Duodenal mucosa (tissue), 2 donors: ENCODE measurements at regions not wholly inside any gene's neighbourhood (a gene's known extent, or its start where the extent isn't known, plus 50 kb on each side); places are given as distances from the start of the nearest gene placed in this dataset.

Source experiments
- H3K27ac ChIP-seq: one replicate; pipeline ENCODE4 v1.7.0; 2013; ENCODE audit warnings: low read depth, low read length
- H3K27me3 ChIP-seq, 2 donors: one replicate each; pipeline ENCODE4 v1.7.0; 2013; ENCODE audit warnings: low read length in 2 of 2, control low read depth in 1 of 2; ENCODE audit not compliant: insufficient read depth in 2 of 2, control insufficient read depth in 1 of 2
- H3K36me3 ChIP-seq, 2 donors: one replicate each; pipeline ENCODE4 v1.7.0; 2013; ENCODE audit warnings: low read length in 2 of 2, control low read depth in 1 of 2; ENCODE audit not compliant: insufficient read depth in 2 of 2, control insufficient read depth in 1 of 2
- H3K4me1 ChIP-seq, 2 donors: one replicate each; pipeline ENCODE4 v1.7.0; 2013; ENCODE audit warnings: low read length in 2 of 2, control low read depth in 1 of 2; ENCODE audit not compliant: insufficient read depth in 2 of 2, control insufficient read depth in 1 of 2
- H3K4me3 ChIP-seq, 2 donors: one replicate each; pipeline ENCODE4 v1.7.0; 2013; ENCODE audit warnings: low read length in 2 of 2, low read depth in 1 of 2
- H3K9ac ChIP-seq, 2 donors: one replicate each; pipeline ENCODE4 v1.7.0; 2013; ENCODE audit warnings: low read length in 2 of 2, low read depth in 1 of 2
- H3K9me3 ChIP-seq, 2 donors: one replicate each; pipeline ENCODE4 v1.7.0; 2013; ENCODE audit warnings: low read length in 2 of 2, control low read depth in 1 of 2; ENCODE audit not compliant: control insufficient read depth in 1 of 2

DNA sequence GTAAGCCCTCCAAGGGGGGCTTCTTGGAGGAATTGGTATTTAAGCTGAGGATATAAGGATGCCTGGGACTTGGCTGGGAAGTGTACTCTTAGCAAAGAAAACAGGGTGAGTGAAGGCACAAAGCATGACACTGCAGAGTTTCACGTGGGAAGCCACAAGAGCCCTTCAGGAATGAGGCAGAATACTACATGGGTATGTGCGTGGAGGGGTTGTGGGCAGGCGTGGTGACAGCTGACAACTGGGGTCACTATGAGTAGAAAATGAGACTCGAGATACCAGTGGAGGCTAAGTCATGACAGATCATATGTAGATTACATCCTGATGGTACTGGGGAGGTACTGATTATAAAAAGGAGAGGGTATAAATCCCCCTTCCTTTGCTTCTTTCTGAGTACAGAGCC lies 78.1 kb upstream of the XYLT1 start:
- Histone ChIP-seq H3K27ac (no peak overlapping the region), H3K4me3 (no peak overlapping the region), H3K4me1 (no peaks in the 10 kb centered on the region), H3K9me3 (no peaks in the 10 kb centered on the region), H3K27me3 (no peaks in the 10 kb centered on the region), H3K36me3 (no peaks in the 10 kb centered on the region), H3K9ac (no peak overlapping the region)

DNA sequence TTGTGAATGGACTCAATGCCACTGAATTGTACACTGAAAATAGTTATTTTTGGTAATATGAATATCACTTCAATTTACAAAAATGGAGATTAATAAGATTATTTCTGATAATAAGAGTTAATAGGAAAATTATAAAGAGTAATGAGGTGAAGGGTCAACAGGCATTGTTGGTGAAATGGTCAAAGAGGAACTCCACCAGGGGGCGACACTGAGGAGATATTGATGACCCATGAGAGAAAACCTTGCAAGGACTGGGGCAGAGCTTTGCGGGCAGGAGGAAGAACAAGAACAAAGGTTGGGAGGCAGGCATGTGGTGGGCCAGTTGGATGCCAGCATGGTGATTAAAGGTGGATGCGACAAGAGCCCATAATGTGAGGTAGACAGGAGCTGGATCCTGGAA lies 74.0 kb upstream of the XYLT1 start:
- H3K9ac ChIP-seq = no peak overlapping the region
- no peaks in the 10 kb centered on the region for H3K27me3 ChIP-seq
- H3K4me3 ChIP-seq = no peak overlapping the region
- H3K36me3 ChIP-seq = no peaks in the 10 kb centered on the region
- no peaks in the 10 kb centered on the region for H3K4me1 ChIP-seq
- H3K27ac ChIP-seq = no peak overlapping the region
- H3K9me3 ChIP-seq = no peaks in the 10 kb centered on the region

DNA sequence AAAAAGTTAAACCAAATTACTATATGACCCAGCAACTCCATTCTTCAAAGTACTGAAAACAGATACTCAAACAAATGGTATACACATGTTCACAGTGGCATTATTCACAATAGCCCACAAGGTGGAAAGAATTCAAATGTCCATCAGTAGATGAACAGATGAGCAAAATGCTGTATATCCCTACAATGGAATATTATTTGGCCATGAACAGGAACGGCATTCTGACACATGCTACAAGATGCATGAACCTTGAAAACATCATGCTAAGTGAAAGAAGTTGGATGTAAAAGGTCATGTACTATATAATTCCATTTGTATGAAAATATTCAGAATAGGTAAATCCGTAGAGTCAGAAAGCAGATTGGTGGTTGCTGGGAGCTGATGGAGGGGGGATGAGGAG lies 73.5 kb upstream of the XYLT1 start:
- Histone ChIP-seq H3K27me3 (no peaks in the 10 kb centered on the region), H3K4me3 (no peak overlapping the region), H3K9me3 (no peaks in the 10 kb centered on the region), H3K9ac (no peak overlapping the region), H3K4me1 (no peaks in the 10 kb centered on the region), H3K27ac (no peak overlapping the region), H3K36me3 (no peaks in the 10 kb centered on the region)

DNA sequence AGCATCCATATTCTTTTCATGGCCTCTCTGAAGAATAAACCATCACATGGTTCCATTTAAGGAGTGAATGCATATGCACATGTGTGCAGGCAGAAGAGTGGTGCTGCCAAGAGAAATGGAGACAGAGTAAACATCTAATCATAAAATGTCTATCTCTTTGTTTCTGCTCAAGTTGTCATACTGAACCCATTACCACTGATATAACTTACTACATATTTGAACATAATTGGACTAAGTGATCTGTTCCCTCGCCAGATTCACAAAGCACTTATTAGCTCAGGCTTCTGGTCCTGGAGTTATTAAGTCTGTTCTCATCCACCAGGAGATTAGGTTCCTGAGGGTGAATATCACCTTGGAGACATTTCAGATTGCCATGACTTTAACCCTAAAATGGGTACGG lies 72.3 kb upstream of the XYLT1 start:
- Histone ChIP-seq H3K27me3 (no peaks in the 10 kb centered on the region), H3K36me3 (no peaks in the 10 kb centered on the region), H3K9ac (no peak overlapping the region), H3K27ac (no peak overlapping the region), H3K9me3 (no peaks in the 10 kb centered on the region), H3K4me3 (no peak overlapping the region), H3K4me1 (no peaks in the 10 kb centered on the region)

DNA sequence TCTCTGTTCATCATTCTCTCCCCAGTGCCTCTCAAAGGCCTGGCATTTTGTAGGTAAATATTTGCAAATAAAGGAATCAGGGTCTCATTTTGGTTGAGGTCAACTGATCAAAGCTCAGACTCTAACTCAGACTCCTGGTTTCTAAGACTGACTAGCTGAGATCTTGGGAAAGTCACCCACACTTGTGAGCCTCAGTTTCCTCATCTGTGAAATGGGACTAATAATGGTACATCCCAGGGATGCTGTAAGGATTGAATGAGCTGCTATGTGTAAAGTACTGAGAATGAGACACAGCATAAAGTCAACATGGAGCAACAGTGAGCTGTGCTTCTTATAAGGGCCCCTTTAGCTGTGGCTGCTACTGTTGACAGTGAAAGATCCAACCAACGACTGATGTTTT lies 70.6 kb upstream of the XYLT1 start:
- Histone ChIP-seq H3K27ac (no peak overlapping the region), H3K4me3 (no peak overlapping the region), H3K4me1 (no peaks in the 10 kb centered on the region), H3K36me3 (no peaks in the 10 kb centered on the region), H3K9ac (no peak overlapping the region), H3K9me3 (no peaks in the 10 kb centered on the region), H3K27me3 (no peaks in the 10 kb centered on the region)

DNA sequence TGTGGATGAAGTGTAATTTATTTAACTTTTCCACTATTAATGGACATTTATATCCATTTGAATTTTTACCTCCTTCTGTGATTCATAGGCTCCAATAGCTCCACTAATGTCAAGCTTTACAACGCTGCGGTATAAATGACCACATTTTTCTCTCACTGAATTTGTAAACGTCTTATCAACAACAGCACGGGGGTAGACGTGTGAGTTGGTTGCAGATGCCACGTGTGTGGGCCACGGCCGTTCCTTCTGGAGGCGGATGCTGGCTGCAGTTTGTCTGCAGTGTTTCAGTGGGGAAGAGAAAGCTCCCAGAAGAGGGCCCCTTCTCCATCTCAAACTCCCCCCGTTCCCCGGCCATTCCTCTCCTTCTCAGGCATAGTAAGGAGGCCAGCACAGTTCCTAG lies 68.2 kb upstream of the XYLT1 start:
- no peak overlapping the region for H3K4me3 ChIP-seq
- H3K27ac ChIP-seq = no peak overlapping the region
- no peaks in the 10 kb centered on the region for H3K36me3 ChIP-seq
- no peaks in the 10 kb centered on the region for H3K4me1 ChIP-seq
- no peaks in the 10 kb centered on the region for H3K27me3 ChIP-seq
- H3K9me3 ChIP-seq = no peaks in the 10 kb centered on the region
- H3K9ac ChIP-seq = no peak overlapping the region

DNA sequence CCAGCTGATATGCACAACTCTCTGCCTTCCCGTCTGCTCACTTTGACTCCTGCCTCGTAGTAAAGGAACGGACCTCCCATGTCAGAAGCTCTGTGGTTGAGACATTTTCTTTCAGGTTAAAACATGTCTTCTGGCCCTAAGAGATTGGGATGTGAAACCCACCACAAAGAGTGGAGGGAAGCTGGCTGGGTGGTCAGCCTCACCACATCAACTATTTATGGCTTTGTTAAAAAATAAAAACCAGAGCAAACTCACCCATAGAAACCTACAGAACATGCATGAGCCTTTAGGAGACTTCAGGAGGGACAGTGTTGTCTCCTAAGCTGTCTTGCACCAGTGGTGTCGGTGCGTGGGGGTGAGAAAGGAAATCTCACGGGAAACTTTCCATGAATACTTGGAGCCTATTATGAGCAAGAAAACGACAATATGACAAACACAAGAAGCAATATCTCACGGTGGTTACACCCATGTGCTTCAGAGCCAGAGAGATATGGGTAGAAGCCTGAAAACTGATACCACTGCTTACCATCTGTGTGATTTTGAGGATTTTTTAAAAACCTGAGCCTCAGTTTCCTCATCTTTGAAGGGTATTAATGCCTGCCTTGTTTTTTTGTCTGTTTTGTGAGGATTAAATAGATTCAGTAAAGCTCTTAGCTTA lies 61.7 kb upstream of the XYLT1 start:
- H3K27me3 ChIP-seq = no peaks in the 10 kb centered on the region

DNA sequence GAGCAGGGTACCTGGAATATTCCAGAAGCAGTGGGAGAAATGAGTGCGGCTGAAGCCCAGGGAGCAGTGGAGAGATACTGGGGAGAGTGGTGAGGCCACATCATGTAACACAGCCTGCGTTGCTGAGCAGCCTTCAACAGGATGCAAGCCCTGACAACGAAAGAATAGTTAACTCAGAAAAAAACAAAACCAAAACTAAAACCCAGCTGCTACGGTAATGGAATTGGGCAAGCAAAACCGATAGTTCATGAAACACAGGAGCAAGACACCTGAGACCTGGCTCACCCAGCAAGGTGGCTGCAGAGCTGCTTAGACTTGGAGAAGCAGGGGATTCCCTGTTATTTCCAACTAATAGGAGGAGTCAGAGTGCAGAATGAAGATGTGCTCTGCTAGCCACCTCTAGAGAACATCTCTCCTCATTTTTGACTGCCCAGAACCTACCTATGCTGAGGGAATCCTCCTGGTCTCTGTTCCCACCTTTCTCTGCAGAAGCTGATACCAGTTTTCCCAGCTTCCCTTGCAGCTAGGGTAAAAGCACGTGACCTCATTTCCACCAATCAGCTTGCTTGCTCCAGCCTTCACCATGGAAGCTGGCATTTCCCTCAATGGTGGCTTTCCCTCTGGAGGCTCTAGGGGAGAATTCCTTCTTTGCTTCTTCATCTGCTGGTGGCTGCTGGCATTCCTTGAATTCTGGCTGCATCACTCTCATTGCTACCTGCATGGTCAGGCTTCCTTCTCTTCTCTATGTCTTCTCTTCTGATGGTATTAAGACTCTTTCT lies 59.4 kb upstream of the XYLT1 start:
- Histone ChIP-seq H3K4me3 (peak overlapping the region in 1 of 2 donors; percentile 59), H3K27me3 (no peaks in the 10 kb centered on the region), H3K9ac (no peak overlapping the region), H3K4me1 (peaks cover 0 to 3% of the 10 kb centered on the region in 2 donors), H3K9me3 (no peaks in the 10 kb centered on the region), H3K27ac (no peak overlapping the region), H3K36me3 (no peaks in the 10 kb centered on the region)

More for the DNA sequence above, 61.7 kb upstream of the XYLT1 start:
- Histone ChIP-seq H3K4me3 (no peak overlapping the region), H3K4me1 (no peaks in the 10 kb centered on the region), H3K27ac (no peak overlapping the region), H3K9ac (no peak overlapping the region), H3K9me3 (no peaks in the 10 kb centered on the region), H3K36me3 (no peaks in the 10 kb centered on the region)

DNA sequence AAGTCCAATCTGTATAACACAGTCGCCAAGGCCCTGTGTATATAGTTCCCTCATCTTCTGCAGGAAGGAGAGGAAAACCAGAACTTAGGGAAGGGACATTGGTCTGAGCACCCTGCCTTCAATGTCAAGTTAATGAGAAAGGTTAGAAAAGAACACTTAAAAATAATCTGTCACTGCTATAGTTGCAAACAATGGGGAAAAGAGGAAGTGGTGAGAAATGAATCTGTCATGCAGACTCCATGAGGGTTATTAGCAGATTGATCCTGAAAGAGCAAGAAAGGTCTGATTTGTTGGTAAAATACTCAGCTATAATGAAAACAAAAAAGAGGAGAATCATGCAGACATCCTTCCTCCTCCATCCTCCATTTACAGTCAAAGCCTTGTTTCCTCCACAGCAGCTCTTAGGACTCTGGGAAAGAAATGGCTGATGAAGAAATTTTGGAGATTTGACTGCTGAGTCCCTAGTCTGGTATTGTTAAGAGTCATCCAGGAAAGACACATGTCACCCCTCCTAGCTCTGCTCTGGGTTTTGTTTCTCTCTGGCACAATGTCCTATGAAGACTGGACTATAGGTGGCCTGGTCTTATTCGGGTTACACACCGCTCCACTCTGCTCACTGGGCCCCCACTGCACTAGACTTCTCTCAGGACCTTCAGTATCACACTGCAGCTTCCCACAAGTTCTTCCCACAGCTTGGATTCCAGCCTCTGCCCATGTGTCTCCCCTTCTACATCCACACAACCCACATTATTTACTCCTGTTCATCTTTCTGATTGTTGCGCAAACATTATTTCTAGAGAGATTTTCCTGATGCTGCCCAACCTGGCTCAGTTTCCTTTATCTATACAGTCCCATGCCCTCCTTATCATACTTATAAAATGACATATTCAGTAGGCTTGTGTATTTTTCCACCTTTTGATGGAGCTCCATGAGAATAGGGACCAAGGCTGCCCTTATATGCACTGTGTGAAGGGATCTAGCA lies 56.5 kb upstream of the XYLT1 start:
- H3K27ac ChIP-seq = no peak overlapping the region
- no peaks in the 10 kb centered on the region for H3K36me3 ChIP-seq
- H3K9me3 ChIP-seq = no peaks in the 10 kb centered on the region
- H3K4me1 ChIP-seq = peaks cover 0 to 3% of the 10 kb centered on the region in 2 donors
- no peak overlapping the region for H3K9ac ChIP-seq
- H3K4me3 ChIP-seq = no peak overlapping the region
- no peaks in the 10 kb centered on the region for H3K27me3 ChIP-seq

DNA sequence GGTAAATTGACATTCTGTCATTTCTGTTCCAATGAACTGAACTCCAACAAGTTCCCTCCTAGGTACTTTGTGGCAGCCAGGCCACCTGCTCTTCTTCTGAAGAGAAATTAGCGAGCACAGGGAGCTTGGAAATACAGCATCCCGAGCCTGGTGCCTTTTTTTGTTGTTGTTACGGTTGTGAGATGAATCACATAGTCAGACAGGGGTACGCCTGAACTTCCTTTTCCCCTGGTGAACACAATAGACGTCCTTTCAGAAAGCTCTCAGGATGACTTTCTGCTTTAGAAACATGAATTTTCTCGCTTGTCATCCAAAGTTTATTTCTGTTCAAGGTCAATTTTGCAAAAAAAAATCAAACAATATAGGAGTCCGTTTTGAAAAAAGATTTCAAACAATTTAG lies 53.9 kb upstream of the XYLT1 start:
- Histone ChIP-seq H3K4me3 (no peak overlapping the region), H3K36me3 (no peaks in the 10 kb centered on the region), H3K4me1 (peaks cover 0 to 3% of the 10 kb centered on the region in 2 donors), H3K27me3 (peaks cover 0 to 3% of the 10 kb centered on the region in 2 donors), H3K9me3 (no peaks in the 10 kb centered on the region), H3K27ac (no peak overlapping the region), H3K9ac (no peak overlapping the region)
